ENCODE measurements at regions not wholly inside any gene's neighbourhood (a gene's known extent, or its start where the extent isn't known, plus 50 kb on each side); places are given as distances from the start of the nearest gene placed in this dataset.

DNA sequence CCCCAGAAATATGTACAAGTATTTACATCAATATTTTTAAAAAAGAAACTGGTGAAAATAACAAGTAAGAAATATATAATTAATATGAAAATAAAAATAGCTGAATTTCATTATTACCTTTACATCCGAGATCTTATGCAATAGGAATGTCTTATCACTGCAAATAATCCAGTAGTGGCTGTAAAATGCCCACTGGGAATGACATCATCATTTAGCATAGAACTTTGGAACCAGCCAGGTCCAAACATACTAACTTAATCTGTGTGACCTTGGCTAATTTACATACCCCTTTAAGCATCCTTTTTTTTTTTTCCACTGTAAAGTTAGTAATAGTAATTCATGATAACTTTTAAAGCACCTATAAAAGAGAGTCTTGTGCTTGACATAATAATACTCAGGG is 611.7 kb downstream of the ZIC1 start:
- TF ChIP-seq, protein P1, sequence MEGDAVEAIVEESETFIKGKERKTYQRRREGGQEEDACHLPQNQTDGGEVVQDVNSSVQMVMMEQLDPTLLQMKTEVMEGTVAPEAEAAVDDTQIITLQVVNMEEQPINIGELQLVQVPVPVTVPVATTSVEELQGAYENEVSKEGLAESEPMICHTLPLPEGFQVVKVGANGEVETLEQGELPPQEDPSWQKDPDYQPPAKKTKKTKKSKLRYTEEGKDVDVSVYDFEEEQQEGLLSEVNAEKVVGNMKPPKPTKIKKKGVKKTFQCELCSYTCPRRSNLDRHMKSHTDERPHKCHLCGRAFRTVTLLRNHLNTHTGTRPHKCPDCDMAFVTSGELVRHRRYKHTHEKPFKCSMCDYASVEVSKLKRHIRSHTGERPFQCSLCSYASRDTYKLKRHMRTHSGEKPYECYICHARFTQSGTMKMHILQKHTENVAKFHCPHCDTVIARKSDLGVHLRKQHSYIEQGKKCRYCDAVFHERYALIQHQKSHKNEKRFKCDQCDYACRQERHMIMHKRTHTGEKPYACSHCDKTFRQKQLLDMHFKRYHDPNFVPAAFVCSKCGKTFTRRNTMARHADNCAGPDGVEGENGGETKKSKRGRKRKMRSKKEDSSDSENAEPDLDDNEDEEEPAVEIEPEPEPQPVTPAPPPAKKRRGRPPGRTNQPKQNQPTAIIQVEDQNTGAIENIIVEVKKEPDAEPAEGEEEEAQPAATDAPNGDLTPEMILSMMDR (IDR thresholded peaks at IDR 0.05; ENCODE audit: insufficient read depth, low read length), result no peak
- TF ChIP-seq POLR2AphosphoS5 (IDR thresholded peaks at IDR 0.05; ENCODE audit: low read depth) (no peak), GABPA (IDR thresholded peaks at IDR 0.05; ENCODE audit: low read depth) (no peak), SPI1 (IDR thresholded peaks at IDR 0.05; ENCODE audit: borderline replicate concordance, low read depth) (no peak)
- TF ChIP-seq, protein P2, sequence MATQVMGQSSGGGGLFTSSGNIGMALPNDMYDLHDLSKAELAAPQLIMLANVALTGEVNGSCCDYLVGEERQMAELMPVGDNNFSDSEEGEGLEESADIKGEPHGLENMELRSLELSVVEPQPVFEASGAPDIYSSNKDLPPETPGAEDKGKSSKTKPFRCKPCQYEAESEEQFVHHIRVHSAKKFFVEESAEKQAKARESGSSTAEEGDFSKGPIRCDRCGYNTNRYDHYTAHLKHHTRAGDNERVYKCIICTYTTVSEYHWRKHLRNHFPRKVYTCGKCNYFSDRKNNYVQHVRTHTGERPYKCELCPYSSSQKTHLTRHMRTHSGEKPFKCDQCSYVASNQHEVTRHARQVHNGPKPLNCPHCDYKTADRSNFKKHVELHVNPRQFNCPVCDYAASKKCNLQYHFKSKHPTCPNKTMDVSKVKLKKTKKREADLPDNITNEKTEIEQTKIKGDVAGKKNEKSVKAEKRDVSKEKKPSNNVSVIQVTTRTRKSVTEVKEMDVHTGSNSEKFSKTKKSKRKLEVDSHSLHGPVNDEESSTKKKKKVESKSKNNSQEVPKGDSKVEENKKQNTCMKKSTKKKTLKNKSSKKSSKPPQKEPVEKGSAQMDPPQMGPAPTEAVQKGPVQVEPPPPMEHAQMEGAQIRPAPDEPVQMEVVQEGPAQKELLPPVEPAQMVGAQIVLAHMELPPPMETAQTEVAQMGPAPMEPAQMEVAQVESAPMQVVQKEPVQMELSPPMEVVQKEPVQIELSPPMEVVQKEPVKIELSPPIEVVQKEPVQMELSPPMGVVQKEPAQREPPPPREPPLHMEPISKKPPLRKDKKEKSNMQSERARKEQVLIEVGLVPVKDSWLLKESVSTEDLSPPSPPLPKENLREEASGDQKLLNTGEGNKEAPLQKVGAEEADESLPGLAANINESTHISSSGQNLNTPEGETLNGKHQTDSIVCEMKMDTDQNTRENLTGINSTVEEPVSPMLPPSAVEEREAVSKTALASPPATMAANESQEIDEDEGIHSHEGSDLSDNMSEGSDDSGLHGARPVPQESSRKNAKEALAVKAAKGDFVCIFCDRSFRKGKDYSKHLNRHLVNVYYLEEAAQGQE (IDR thresholded peaks at IDR 0.05; ENCODE audit: insufficient replicate concordance, low read depth), result no peak

Measured in HL-60 (cell line).